ENCODE measurements at regions not wholly inside any gene's neighbourhood (a gene's known extent, or its start where the extent isn't known, plus 50 kb on each side); places are given as distances from the start of the nearest gene placed in this dataset.

GRCh38 chr3:64387688-64388087 is 162.4 kb upstream of the PRICKLE2 start:
- no peak for DNase-seq (ENCODE audit: extremely low read depth in 1 of 4, low spot score in 3 of 4)
- intact Hi-C loops (cut with micrococcal nuclease) (no loop called here), in situ Hi-C loops (cut with MboI) (no loop called here)
- WGBS (ENCODE audit: insufficient coverage, low coverage, missing lambda C conversion rate), result 5% methylated on average over 4 of the region's 4 CpGs
- Histone ChIP-seq H3K27ac (ENCODE audit: extremely low read depth, low read depth, low read length) (no peak overlapping the region), H3K36me3 (ENCODE audit: control insufficient read depth, insufficient read depth, low read length) (no peaks in the 10 kb centered on the region), H4K20me1 (replicated peaks; ENCODE audit: control insufficient read depth, insufficient read depth, low read length) (no peaks in the 10 kb centered on the region), H3K4me2 (ENCODE audit: insufficient read depth, low read length) (no peak overlapping the region), H3K79me2 (ENCODE audit: control insufficient read depth, insufficient read depth, low read length) (no peaks in the 10 kb centered on the region), H3K9me1 (ENCODE audit: control insufficient read depth, insufficient read depth, low read length) (no peaks in the 10 kb centered on the region), H3K9me3 (replicated peaks; ENCODE audit: control insufficient read depth, insufficient read depth, low read depth, low read length) (no peaks in the 10 kb centered on the region), H3K4me3 (no peak overlapping the region), H3K9ac (ENCODE audit: insufficient read depth in 1 of 2, low read depth in 2 of 2, low read length in 2 of 2) (no peak overlapping the region), H2AFZ (ENCODE audit: low read depth, low read length) (no peak overlapping the region), H3K4me1 (replicated peaks in 1 of 2; ENCODE audit: control insufficient read depth in 2 of 2, insufficient read depth in 2 of 2, low read length in 2 of 2) (no peaks in the 10 kb centered on the region), H3K27me3 (ENCODE audit: control insufficient read depth in 2 of 2, insufficient read depth in 2 of 2, low read length in 2 of 2) (no peaks in the 10 kb centered on the region)
- CTCF ChIA-PET (ENCODE audit: low intra/inter-chr PET ratio), result no interaction called here
- POLR2A ChIA-PET, result no interaction called here
- no peak for ATAC-seq
- no peak for FAIRE-seq
- TF ChIP-seq ZSCAN29 (IDR thresholded peaks at IDR 0.05) (no peak), C11orf30 (IDR thresholded peaks at IDR 0.05; ENCODE audit: low read depth) (no peak), XRCC3 (IDR thresholded peaks at IDR 0.05) (no peak), EGR1 (conservative IDR thresholded peaks at IDR 0.05) (no peak), RBM15 (IDR thresholded peaks at IDR 0.05; ENCODE audit: insufficient read depth, low read length) (no peak), ZBTB11 (CRISPR knock-in tag; IDR thresholded peaks at IDR 0.05) (peak in 1 of 3 experiments; percentile 61; a peak in 2 of 6 replicates)
- no TSS peak for BruUV-seq (replicated peaks)
